ENCODE measurements at regions not wholly inside any gene's neighbourhood (a gene's known extent, or its start where the extent isn't known, plus 50 kb on each side); places are given as distances from the start of the nearest gene placed in this dataset.

GRCh38 chr13:85141401-85141800, 657.8 kb downstream of the SLITRK6 start:
- TF ChIP-seq REST (IDR thresholded peaks at IDR 0.05; ENCODE audit: insufficient read depth in 1 of 2, low read depth in 2 of 2, low read length in 2 of 2) (no peak), SIN3A (IDR thresholded peaks at IDR 0.05; ENCODE audit: borderline replicate concordance, insufficient read depth, low read length) (no peak), POLR2AphosphoS5 (IDR thresholded peaks at IDR 0.05; ENCODE audit: low read depth, low read length) (no peak), FOXP2 (optimal IDR thresholded peaks at IDR 0.05; ENCODE audit: borderline replicate concordance, extremely low read depth, extremely low read length, insufficient read depth) (no peak), TAF1 (IDR thresholded peaks at IDR 0.05; ENCODE audit: borderline replicate concordance, insufficient read depth, low read length) (no peak)

- TF ChIP-seq FOXP2 (optimal IDR thresholded peaks at IDR 0.05; ENCODE audit: borderline replicate concordance, extremely low read depth, extremely low read length, insufficient read depth) (no peak), SIN3A (IDR thresholded peaks at IDR 0.05; ENCODE audit: borderline replicate concordance, insufficient read depth, low read length) (no peak), POLR2AphosphoS5 (IDR thresholded peaks at IDR 0.05; ENCODE audit: low read depth, low read length) (no peak), TAF1 (IDR thresholded peaks at IDR 0.05; ENCODE audit: borderline replicate concordance, insufficient read depth, low read length) (no peak), REST (IDR thresholded peaks at IDR 0.05; ENCODE audit: insufficient read depth in 1 of 2, low read depth in 2 of 2, low read length in 2 of 2) (no peak)
Measured at GRCh38 chr13:85140192-85140591, 659.0 kb downstream of the SLITRK6 start.

- no peak for TF ChIP-seq POLR2AphosphoS5 (IDR thresholded peaks at IDR 0.05; ENCODE audit: low read depth, low read length)
- no peak for TF ChIP-seq FOXP2 (optimal IDR thresholded peaks at IDR 0.05; ENCODE audit: borderline replicate concordance, extremely low read depth, extremely low read length, insufficient read depth)
- TF ChIP-seq REST (IDR thresholded peaks at IDR 0.05; ENCODE audit: insufficient read depth in 1 of 2, low read depth in 2 of 2, low read length in 2 of 2), result no peak
- TF ChIP-seq SIN3A (IDR thresholded peaks at IDR 0.05; ENCODE audit: borderline replicate concordance, insufficient read depth, low read length), result no peak
- TF ChIP-seq TAF1 (IDR thresholded peaks at IDR 0.05; ENCODE audit: borderline replicate concordance, insufficient read depth, low read length), result no peak
Measured at GRCh38 chr13:85137516-85137915, 661.7 kb downstream of the SLITRK6 start.

- TF ChIP-seq REST (IDR thresholded peaks at IDR 0.05; ENCODE audit: insufficient read depth in 1 of 2, low read depth in 2 of 2, low read length in 2 of 2), result no peak
- TF ChIP-seq FOXP2 (optimal IDR thresholded peaks at IDR 0.05; ENCODE audit: borderline replicate concordance, extremely low read depth, extremely low read length, insufficient read depth), result no peak
- no peak for TF ChIP-seq SIN3A (IDR thresholded peaks at IDR 0.05; ENCODE audit: borderline replicate concordance, insufficient read depth, low read length)
- TF ChIP-seq POLR2AphosphoS5 (IDR thresholded peaks at IDR 0.05; ENCODE audit: low read depth, low read length), result no peak
- no peak for TF ChIP-seq TAF1 (IDR thresholded peaks at IDR 0.05; ENCODE audit: borderline replicate concordance, insufficient read depth, low read length)
Measured at GRCh38 chr13:85132986-85133385, 666.2 kb downstream of the SLITRK6 start.

GRCh38 chr13:85108356-85108755, 690.9 kb downstream of the SLITRK6 start:
- TF ChIP-seq POLR2AphosphoS5 (IDR thresholded peaks at IDR 0.05; ENCODE audit: low read depth, low read length), result no peak
- no peak for TF ChIP-seq REST (IDR thresholded peaks at IDR 0.05; ENCODE audit: insufficient read depth in 1 of 2, low read depth in 2 of 2, low read length in 2 of 2)
- no peak for TF ChIP-seq TAF1 (IDR thresholded peaks at IDR 0.05; ENCODE audit: borderline replicate concordance, insufficient read depth, low read length)
- no peak for TF ChIP-seq SIN3A (IDR thresholded peaks at IDR 0.05; ENCODE audit: borderline replicate concordance, insufficient read depth, low read length)
- no peak for TF ChIP-seq FOXP2 (optimal IDR thresholded peaks at IDR 0.05; ENCODE audit: borderline replicate concordance, extremely low read depth, extremely low read length, insufficient read depth)
